Fibroblast of skin of scalp (primary cell): ENCODE measurements at regions not wholly inside any gene's neighbourhood (a gene's known extent, or its start where the extent isn't known, plus 50 kb on each side); places are given as distances from the start of the nearest gene placed in this dataset.
"Not testable (repeated sequence)": the region's sequence is repeated elsewhere in the genome, so short reads cannot be mapped to it uniquely, and the experiment has no call there.

Experiments
- DNase-seq: peaks from one replicate; pipeline ENCODE4 v3.0.0-alpha.2; 2013

GRCh38 chr7:152949790-152950189, 190.2 kb downstream of the ACTR3B start:
- no peak for DNase-seq

DNA sequence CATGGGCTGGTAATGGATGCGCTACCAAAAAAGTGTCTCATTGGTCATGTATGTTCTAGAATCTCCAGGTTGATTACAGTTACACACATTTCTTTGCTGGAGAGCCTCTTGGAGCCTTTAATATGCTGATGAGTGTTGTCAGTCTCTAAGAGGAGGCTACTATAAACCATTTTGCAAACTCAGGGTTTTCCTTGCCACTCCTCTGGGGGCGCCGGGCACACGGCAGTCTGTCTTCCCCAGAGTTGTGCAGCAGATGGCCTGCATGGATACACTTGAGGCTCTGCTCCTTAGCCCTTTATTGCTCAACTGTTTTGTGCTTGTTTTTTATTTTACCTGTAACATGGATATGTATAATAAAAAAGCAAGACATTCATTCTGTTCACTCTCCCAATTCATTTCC, 196.5 kb downstream of the ACTR3B start:
- no peak for DNase-seq

- DNase-seq, result no peak
Measured at GRCh38 chr7:152959610-152960009, 200.1 kb downstream of the ACTR3B start.

- not testable (repeated sequence) for DNase-seq
Measured at GRCh38 chr7:152961796-152962195, 202.2 kb downstream of the ACTR3B start.

GRCh38 chr7:152966189-152966588, 206.6 kb downstream of the ACTR3B start:
- DNase-seq, result no peak

DNA sequence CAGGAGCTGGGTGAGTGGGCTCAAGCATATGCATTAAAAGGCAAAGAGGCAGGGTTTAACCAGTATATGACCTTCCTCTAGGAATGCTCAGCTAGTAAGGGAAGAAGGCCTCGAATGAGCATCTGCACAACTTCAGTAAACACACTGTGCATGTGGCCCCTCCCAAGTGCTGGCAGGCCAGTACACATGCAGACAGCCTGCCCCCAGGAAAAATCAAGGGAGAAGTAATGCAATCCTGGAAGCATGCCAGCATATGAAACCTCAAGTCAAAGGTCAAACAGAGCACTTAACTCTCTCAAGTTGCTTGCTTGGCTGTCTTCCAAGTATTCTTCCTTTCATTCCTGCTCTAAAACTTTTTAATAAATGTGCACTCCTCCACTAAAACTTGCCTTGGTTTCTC, 208.4 kb downstream of the ACTR3B start:
- no peak for DNase-seq

DNA sequence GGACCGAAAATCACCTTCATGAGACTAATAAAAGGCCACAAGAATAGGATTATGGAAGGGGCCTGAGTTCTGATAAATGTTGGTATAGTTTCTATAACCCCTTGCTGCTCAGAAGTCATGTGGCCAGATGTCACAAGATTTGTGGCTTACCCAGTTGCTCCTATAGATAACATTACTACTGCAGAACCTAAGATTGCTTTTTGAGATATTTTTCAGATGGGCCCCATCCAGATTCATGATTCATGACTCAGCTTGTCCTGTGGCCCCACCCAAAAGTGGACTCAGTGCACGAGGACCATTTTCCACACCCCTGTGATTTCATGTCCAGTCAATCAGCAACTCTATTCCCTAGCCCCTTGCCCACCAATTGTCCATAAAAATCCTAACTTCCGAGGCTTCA, 209.0 kb downstream of the ACTR3B start:
- DNase-seq, result no peak

DNA sequence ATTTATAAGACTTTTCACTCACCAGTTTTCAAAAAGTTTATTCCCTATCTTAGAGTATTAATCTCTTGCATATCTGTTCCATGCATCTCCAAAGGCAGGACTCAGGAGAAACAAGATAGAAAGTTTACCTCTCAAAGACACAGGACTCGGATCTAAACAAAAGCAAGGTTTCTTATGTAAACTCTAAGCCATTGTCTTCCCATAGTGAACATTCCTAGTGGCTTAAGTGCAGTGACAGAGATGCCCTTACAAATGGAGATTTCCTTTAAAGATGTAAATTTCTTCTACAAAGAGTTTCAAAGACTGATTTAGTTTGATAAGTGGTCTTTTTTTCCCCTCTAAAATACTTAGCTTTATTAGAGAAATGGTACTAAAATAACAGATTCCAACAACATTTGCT, 209.8 kb downstream of the ACTR3B start:
- DNase-seq, result no peak

DNA sequence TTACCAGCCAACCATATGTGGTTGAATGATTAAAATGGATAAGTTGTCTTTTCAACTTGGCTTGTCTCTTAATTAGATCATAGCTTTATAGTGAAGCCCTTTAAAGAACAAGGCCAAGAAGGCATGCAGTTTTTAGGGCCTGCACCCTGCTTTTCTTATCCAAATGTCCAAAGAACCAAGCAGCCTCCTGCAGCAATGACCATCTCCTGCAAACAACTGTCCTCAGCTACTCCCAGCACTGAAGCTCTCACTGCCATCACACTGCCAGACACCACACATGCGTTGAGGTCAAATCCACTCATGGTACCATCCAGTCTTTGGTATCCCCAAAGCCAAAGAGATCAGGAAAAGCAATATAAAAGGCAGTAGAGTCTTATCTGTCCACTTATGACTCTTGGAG, 210.3 kb downstream of the ACTR3B start:
- no peak for DNase-seq

DNA sequence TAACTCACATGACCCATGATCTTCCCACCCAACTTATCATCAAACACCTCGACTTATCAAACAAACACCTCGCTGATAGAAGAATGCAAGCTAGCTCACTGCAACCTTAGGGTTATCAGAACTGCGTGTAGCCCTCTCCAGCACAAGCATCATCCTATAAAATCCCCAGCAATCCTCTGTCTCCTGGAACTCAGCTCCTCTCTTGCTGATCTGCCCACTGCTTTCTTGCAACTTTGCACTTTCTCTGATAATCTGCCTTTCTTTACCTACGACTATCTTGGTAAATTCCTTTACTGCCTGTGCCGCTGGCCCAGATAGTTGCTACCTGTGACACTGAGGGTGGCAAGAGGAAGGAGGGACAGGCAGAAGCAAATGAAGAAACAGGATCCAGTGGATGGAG, 210.9 kb downstream of the ACTR3B start:
- no peak for DNase-seq

DNA sequence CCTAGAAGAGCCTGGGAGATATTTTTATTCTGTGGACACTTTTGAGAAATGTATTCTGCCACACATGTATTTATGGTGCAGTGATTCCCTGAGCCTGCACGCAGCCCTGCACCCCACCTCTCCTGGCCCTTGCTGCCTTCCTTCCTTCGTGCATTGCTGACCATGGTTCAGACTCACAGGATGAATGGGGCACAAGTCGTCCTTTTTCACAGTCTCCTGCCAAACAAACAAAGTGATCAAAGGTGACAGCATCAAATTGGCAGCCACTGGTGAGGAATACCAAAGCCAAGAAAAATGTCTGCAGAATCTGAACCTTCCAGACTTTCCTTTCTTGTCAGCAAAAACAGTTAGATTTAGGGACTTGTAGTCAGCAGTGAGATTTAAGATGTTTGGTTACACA, 215.0 kb downstream of the ACTR3B start:
- DNase-seq, result no peak

GRCh38 chr7:152975076-152975475, 215.5 kb downstream of the ACTR3B start:
- no peak for DNase-seq

GRCh38 chr7:152979376-152979775, 219.8 kb downstream of the ACTR3B start:
- no peak for DNase-seq

DNA sequence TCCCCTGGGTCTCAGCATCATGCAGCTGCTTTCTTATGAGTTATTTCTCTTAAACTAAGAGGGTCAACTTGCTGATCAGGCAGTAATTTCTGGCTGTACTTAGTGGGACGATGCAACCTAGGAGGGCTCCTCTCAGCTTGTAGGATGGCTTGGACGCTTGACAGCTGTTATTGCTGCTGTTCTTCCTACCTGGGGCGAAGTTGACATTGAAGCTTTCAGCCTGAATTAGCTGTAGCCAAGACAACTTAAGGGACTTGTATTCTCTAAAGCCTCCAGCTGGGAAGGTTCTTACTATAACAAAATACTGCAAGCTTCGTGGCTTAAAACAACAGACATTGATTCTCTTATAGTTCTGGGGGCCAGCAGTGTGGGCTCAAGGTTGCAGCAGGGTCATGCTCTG, 224.9 kb downstream of the ACTR3B start:
- DNase-seq, result no peak

- DNase-seq, result no peak
Measured at GRCh38 chr7:152986376-152986775, 226.8 kb downstream of the ACTR3B start.

DNA sequence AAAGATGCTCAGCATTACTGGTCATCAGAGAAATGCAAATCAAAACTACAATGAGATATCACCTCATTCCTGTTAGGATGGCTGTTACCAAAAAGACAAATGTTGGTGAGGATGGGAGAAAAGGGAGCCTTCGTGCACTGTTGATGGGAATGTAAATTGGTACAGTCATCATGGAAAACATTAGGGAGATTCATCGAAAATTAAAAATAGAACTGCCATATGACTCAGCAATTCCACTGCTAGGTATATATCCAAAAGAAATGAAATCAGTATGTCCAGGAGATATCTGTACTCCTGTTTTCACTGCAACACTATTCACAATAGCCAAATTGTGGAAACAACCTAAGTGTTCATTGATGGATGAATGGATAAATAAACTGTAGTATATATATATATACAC, 228.1 kb downstream of the ACTR3B start:
- DNase-seq, result no peak

DNA sequence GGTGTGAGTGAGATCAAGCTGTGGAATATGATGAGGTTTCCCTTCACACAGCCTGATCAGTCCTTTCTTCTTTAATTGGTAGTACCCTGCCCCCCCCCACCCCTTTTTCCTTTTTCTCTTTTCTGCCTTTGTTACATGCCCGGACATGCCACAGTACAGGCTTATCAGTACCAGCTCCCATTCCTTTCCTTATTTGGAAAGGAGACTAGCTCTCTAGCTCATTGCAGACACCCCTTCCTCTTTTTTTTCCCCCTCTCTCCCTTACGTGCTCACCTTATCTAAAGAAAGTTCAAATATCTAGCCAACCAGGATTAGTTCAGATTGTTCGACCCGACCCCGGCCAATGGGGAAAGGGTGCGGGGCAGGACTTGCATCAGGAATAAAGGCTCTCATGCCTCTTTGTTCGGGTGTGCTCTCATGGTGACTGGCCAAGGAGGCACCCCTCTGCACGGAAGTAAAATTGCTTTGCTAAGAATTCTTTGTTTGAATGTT, 230.4 kb downstream of the ACTR3B start:
- peak; percentile 29 for DNase-seq

DNA sequence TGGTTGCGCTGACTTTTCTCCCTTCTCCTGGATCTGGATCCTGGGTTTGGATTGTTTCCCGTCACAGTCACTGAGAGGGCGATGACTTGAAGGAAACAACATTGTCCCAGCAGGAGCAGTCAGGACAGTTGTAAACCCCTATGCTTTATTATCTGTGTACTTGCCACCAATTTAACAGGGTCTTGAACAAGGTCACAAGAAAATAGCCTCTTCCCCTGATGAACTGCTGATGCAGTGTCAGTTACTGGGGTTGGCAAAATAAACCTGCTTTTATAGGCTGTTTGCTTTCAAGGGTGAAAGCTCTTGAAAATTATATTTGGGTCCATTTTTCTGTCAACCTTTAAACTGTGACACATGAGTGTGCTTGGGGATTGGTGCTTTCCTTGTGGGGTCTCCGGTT, 238.9 kb downstream of the ACTR3B start:
- no peak for DNase-seq

DNA sequence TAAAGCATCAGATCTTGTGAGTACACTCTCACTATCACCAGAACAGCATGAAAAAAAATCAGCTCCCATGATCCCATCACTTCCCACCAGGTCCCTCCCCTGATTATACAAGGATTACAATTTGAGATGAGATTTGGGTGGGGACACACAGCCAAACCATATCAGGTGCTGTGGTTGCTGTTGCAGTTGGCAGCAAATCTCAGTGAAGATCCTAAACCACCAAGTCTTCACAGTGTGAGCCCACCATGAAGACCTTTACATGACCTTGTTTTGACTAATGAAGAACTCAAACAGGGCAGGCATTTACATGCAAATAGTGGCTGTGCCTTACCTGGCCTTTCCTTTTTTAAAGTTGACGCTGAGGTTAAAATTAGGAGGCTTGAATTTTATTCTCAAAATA, 242.6 kb downstream of the ACTR3B start:
- DNase-seq, result no peak

DNA sequence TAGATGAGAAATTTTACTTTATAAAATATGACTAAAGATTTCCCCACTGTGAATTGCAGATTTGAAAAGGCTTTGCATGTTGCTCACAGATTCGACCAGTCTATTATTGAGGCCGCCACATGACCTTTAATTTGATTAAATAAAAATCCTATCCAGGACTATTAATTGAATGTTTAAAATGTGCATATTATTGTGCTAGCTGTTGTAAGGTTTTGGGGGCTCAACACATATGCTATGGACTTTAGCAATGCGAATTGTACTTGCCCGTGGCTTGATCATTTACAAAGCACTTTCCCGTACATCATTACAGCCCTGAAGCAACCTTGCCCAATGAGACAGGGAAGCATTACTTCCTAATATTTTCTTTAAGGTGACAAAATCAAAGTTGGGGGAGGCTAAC, 243.0 kb downstream of the ACTR3B start:
- DNase-seq, result no peak

- no peak for DNase-seq
Measured at GRCh38 chr7:153004341-153004740, 244.8 kb downstream of the ACTR3B start.

DNA sequence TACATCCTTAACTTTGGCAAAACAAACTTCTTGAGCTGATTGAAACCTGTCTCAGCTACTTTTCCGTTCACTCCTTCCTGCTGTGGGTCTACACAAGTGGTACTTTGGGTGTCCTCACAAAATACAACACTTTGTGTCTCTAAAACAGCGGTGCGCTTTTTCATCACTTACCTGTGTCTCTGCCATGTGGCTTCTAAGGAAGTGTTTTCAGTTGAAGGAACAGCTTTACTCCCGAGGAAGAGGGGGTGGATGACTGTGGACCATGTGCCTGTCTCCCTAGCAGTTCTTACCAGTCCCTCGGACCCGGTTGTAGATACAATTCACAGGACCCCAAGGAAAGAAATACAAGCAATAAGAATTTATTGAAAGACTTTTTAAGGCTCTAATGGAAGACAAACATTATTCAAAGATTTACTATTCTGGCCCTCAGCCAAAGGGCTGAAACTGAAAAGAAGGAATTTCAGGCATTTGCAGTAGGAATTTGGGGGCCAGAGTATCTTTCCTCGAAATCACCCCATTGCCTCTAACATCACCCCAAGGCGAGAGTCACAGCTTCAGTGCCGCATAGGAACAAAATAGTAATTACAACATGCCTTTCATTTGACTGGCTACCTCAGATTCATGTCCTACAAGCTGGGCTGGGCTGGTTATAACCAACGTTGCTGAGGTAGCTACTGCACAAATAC, 246.3 kb downstream of the ACTR3B start:
- DNase-seq, result no peak

DNA sequence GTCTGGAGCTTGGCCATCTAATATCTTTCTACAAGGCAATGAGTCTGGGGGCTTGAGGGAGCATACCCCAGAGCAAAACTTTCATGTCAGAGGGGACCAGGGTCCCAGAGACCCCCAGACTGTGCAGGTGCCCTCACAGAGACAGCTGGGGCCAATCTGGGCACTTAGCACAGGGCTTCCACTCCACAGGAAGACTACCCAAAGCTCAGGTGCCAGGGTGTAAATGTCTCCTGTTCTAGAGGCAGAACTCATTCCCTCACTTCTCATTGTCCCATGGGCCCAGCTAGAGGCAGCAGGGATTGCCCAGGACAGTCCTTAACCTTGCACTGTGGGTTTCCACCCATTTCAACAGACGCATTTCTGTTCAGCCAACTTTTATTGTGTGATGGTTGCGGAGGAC, 246.9 kb downstream of the ACTR3B start:
- DNase-seq, result no peak

DNA sequence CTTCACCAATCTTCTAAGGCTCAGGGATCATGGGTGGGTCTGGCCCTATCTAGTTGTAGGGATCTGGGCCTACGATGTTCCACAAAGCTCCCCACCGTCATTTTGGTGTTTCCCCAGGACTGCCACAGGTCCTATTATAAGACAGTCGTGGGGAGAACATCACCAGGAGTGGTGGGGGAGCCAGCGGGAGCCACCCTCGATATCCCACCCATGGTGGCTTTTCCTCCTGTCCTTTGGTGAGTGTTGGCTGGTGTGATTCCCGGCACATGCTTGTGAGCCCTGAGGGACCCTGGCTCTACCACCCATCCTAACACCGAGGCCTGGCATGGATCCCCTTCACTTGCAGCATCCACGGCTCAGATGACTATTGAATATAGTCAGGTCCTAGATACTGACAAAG, 247.4 kb downstream of the ACTR3B start:
- DNase-seq, result no peak

- no peak for DNase-seq
Measured at GRCh38 chr7:153010416-153010815, 250.9 kb downstream of the ACTR3B start.
